ENCODE measurements at regions not wholly inside any gene's neighbourhood (a gene's known extent, or its start where the extent isn't known, plus 50 kb on each side); places are given as distances from the start of the nearest gene placed in this dataset.
"Not testable (repeated sequence)": the region's sequence is repeated elsewhere in the genome, so short reads cannot be mapped to it uniquely, and the experiment has no call there.

DNA sequence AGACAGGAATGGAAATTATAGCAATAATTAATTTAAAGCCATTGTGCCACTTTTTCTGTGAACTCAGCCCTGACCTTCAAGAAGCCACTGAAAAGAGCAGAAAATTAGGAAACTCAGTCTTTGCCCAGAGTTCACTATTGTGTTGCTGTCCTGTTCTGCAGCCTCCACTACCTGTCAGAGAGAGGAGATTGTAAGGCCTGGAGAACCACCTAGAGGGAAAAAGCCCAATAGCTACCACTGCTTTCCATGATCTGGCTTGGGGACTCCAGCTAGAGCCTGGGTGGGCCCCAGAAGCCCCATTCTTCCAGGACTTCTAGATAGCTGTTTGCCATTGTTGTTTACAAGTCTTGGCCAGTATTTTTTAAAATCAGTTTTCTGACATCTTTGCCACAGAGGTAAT, 176.1 kb upstream of the KLF7 start:
- ChIA-PET CTCF (interaction anchor here (1.0 to 1.4 kb wide), 5 partner anchors 22 to 541 kb away, joined by 3 to 4 read pairs (median 3); no protein-coding TSS in a partner anchor), POLR2A (interaction anchor here (0.5 to 1.7 kb wide), 3 partner anchors 131 to 265 kb away, joined by 3 to 12 read pairs (median 3); partner anchors contain the start of gene KLF7)
- no peak overlapping the region for H3K9ac ChIP-seq
- no peak overlapping the region for H2AFZ ChIP-seq (ENCODE audit: low read depth)
- H3F3A ChIP-seq (replicated peaks; ENCODE audit: insufficient read depth): no peaks in the 10 kb centered on the region
- no peaks in the 10 kb centered on the region for H4K20me1 ChIP-seq (ENCODE audit: insufficient read depth)
- H3K36me3 ChIP-seq (replicated peaks in 1 of 2; ENCODE audit: control insufficient read depth in 1 of 2, insufficient read depth in 2 of 2, low read length in 1 of 2): no peaks in the 10 kb centered on the region
- DNase-seq: no peak
- H3K27me3 ChIP-seq (ENCODE audit: insufficient read depth): no peaks in the 10 kb centered on the region
- H3K27ac ChIP-seq (ENCODE audit: low read depth in 2 of 2, low read length in 1 of 2): peak overlapping the region in 1 of 2 experiments; percentile 72; a peak in 2 of 4 replicates
- no peak overlapping the region for H3K4me3 ChIP-seq (ENCODE audit: low read depth in 2 of 2, low read length in 1 of 2)
- H3K9me2 ChIP-seq: no peaks in the 10 kb centered on the region
- H3K79me2 ChIP-seq (ENCODE audit: insufficient read depth): no peaks in the 10 kb centered on the region
- H3K9me3 ChIP-seq: no peaks in the 10 kb centered on the region
- no peak overlapping the region for H3K4me2 ChIP-seq
- TF ChIP-seq RAD21 (IDR thresholded peaks at IDR 0.05; ENCODE audit: low read length): peak; percentile 48
- TF ChIP-seq CHD2 (IDR thresholded peaks at IDR 0.05; ENCODE audit: low read length, partially characterized antibody): no peak
- peaks cover 0 to 21% of the 10 kb centered on the region in 2 experiments; a peak in 3 of 4 replicates for H3K4me1 ChIP-seq (ENCODE audit: control insufficient read depth in 1 of 2, insufficient read depth in 2 of 2, low read depth in 1 of 2, low read length in 1 of 2)

DNA sequence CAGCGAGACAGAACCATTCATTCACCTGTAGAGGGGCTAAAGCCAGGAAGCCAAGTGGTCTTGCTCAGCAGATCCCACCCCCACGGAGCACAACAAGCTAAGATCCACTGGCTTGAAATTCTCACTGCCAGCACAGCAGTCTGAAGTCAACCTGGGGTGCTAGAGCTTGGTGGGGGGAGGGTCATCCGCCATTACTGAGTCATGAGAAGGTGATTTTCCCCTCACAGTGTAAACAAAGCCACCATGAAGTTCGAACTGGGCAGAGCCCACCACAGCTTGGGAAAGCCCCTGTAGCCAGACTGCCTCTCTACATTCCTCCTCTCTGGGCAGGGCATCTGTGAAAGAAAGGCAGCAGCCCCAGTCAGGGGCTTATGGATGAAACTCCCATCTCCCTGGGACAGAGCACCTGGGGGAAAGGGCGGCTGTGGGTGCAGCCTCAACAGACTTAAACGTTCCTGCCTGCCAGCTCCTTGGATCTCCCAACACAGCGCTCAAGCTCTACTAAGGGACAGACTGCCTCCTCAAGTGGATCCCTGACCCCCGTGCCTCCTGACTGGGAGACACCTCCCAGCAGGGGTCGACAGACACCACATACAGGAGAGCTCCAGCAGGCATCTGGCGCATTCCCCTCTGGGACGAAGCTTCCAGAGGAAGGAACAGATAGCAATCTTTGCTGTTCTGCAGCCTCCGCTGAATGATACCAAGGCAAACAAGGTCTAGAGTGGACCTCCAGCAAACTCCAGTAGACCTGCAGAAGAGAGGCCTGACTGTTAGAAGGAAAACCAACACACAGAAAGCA, 179.0 kb upstream of the KLF7 start:
- DNase-seq; H3K27ac ChIP-seq (ENCODE audit: low read depth in 2 of 2, low read length in 1 of 2); H3K9ac ChIP-seq; H3K4me2 ChIP-seq; POLR2A ChIA-PET; H3F3A ChIP-seq (replicated peaks; ENCODE audit: insufficient read depth); H3K9me2 ChIP-seq; H3K36me3 ChIP-seq (replicated peaks in 1 of 2; ENCODE audit: control insufficient read depth in 1 of 2, insufficient read depth in 2 of 2, low read length in 1 of 2); H3K9me3 ChIP-seq; H2AFZ ChIP-seq (ENCODE audit: low read depth); H3K4me3 ChIP-seq (ENCODE audit: low read depth in 2 of 2, low read length in 1 of 2); H3K27me3 ChIP-seq (ENCODE audit: insufficient read depth); H4K20me1 ChIP-seq (ENCODE audit: insufficient read depth); H3K79me2 ChIP-seq (ENCODE audit: insufficient read depth): not testable (repeated sequence)
- peak; percentile 35; the same call in 1 of the 2 replicates for TF ChIP-seq RAD21 (IDR thresholded peaks at IDR 0.05; ENCODE audit: low read length)
- 82% methylated on average over 8 of the region's 12 CpGs for WGBS (ENCODE audit: low lambda C conversion rate)
- H3K4me1 ChIP-seq (ENCODE audit: control insufficient read depth in 1 of 2, insufficient read depth in 2 of 2, low read depth in 1 of 2, low read length in 1 of 2): peaks cover 0 to 21% of the 10 kb centered on the region in 2 experiments; a peak in 2 of 4 replicates
- CTCF ChIA-PET: interaction anchor here (0.6 to 2.9 kb wide), 6 partner anchors 54 to 363 kb away, joined by 3 to 13 read pairs (median 3); no protein-coding TSS in a partner anchor

- no peaks in the 10 kb centered on the region for H3K27me3 ChIP-seq (ENCODE audit: insufficient read depth)
- H3F3A ChIP-seq (replicated peaks; ENCODE audit: insufficient read depth): no peaks in the 10 kb centered on the region
- H3K9me3 ChIP-seq: no peaks in the 10 kb centered on the region
- CTCF ChIA-PET: no interaction called here
- H3K4me1 ChIP-seq (ENCODE audit: control insufficient read depth in 1 of 2, insufficient read depth in 2 of 2, low read depth in 1 of 2, low read length in 1 of 2): peaks cover 0 to 4% of the 10 kb centered on the region in 2 experiments; a peak in 1 of 4 replicates
- H3K27ac ChIP-seq (ENCODE audit: low read depth in 2 of 2, low read length in 1 of 2): no peak overlapping the region
- H3K9ac ChIP-seq: no peak overlapping the region
- DNase-seq: no peak
- no CpG with 5 or more reads among the region's 1 CpG for WGBS (ENCODE audit: low lambda C conversion rate)
- POLR2A ChIA-PET: no interaction called here
- no peaks in the 10 kb centered on the region for H3K36me3 ChIP-seq (replicated peaks in 1 of 2; ENCODE audit: control insufficient read depth in 1 of 2, insufficient read depth in 2 of 2, low read length in 1 of 2)
- no peak overlapping the region for H3K4me3 ChIP-seq (ENCODE audit: low read depth in 2 of 2, low read length in 1 of 2)
- H2AFZ ChIP-seq (ENCODE audit: low read depth): no peak overlapping the region
- H3K79me2 ChIP-seq (ENCODE audit: insufficient read depth): no peaks in the 10 kb centered on the region
- H3K9me2 ChIP-seq: no peaks in the 10 kb centered on the region
- H3K4me2 ChIP-seq: no peak overlapping the region
- H4K20me1 ChIP-seq (ENCODE audit: insufficient read depth): no peaks in the 10 kb centered on the region
- TF ChIP-seq SMC3 (IDR thresholded peaks at IDR 0.05; ENCODE audit: low read depth, low read length) (no peak), YY1 (IDR thresholded peaks at IDR 0.05; ENCODE audit: low read depth) (no peak), CHD2 (IDR thresholded peaks at IDR 0.05; ENCODE audit: low read length, partially characterized antibody) (no peak), GATA2 (CRISPR knock-in tag; IDR thresholded peaks at IDR 0.05) (no peak), FOXJ3 (CRISPR knock-in tag; IDR thresholded peaks at IDR 0.05) (no peak), RXRA (IDR thresholded peaks at IDR 0.05; ENCODE audit: borderline replicate concordance, low read depth) (no peak), ELF1 (IDR thresholded peaks at IDR 0.05) (no peak), MEF2A (IDR thresholded peaks at IDR 0.05; ENCODE audit: borderline replicate concordance, low read depth) (no peak), GABPA (IDR thresholded peaks at IDR 0.05; ENCODE audit: low read depth) (no peak), EP300 (IDR thresholded peaks at IDR 0.05; ENCODE audit: borderline replicate concordance in 1 of 2, low read depth in 1 of 2, low read length in 1 of 2) (no peak), REST (IDR thresholded peaks at IDR 0.05; ENCODE audit: low read depth, low read length) (no peak)
- TF ChIP-seq, protein P1, sequence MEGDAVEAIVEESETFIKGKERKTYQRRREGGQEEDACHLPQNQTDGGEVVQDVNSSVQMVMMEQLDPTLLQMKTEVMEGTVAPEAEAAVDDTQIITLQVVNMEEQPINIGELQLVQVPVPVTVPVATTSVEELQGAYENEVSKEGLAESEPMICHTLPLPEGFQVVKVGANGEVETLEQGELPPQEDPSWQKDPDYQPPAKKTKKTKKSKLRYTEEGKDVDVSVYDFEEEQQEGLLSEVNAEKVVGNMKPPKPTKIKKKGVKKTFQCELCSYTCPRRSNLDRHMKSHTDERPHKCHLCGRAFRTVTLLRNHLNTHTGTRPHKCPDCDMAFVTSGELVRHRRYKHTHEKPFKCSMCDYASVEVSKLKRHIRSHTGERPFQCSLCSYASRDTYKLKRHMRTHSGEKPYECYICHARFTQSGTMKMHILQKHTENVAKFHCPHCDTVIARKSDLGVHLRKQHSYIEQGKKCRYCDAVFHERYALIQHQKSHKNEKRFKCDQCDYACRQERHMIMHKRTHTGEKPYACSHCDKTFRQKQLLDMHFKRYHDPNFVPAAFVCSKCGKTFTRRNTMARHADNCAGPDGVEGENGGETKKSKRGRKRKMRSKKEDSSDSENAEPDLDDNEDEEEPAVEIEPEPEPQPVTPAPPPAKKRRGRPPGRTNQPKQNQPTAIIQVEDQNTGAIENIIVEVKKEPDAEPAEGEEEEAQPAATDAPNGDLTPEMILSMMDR (IDR thresholded peaks at IDR 0.05): no peak
- TF ChIP-seq, protein P2, sequence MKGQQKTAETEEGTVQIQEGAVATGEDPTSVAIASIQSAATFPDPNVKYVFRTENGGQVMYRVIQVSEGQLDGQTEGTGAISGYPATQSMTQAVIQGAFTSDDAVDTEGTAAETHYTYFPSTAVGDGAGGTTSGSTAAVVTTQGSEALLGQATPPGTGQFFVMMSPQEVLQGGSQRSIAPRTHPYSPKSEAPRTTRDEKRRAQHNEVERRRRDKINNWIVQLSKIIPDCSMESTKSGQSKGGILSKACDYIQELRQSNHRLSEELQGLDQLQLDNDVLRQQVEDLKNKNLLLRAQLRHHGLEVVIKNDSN (IDR thresholded peaks at IDR 0.05; ENCODE audit: borderline replicate concordance, low read depth): no peak
These were observed 178.6 kb upstream of the CREB1 start for GRCh38 chr2:207351171-207351570.
